ENCODE measurements at regions not wholly inside any gene's neighbourhood (a gene's known extent, or its start where the extent isn't known, plus 50 kb on each side); places are given as distances from the start of the nearest gene placed in this dataset.

- TF ChIP-seq REST (tag by site-specific recombination; IDR thresholded peaks at IDR 0.05) (no peak), GLIS2 (tag by site-specific recombination; IDR thresholded peaks at IDR 0.05) (peak; percentile 56)
Measured at GRCh38 chr12:132432721-132433577, 57.0 kb upstream of the FBRSL1 start (continued).

- Histone ChIP-seq H3K4me1 (ENCODE audit: control insufficient read depth, insufficient read depth, low read length) (0 out of 2 replicates have a peak, but pooled peaks cover 6% of the 10 kb centered on the region), H3K9me3 (ENCODE audit: control insufficient read depth, insufficient read depth, low read depth, low read length) (no peaks in the 10 kb centered on the region), H3K27ac (ENCODE audit: extremely low read depth, low read depth, low read length) (no peak overlapping the region), H3K4me3 (ENCODE audit: low read depth, low read length) (no peak overlapping the region), H3K36me3 (ENCODE audit: control insufficient read depth in 2 of 2, insufficient read depth in 1 of 2, low read length in 2 of 2) (no peaks in the 10 kb centered on the region)
- no peak for TF ChIP-seq ZNF121 (tag by site-specific recombination; IDR thresholded peaks at IDR 0.05)
- no peak for TF ChIP-seq ZNF112 (tag by site-specific recombination; IDR thresholded peaks at IDR 0.05)
- TF ChIP-seq ZNF580 (tag by site-specific recombination; IDR thresholded peaks at IDR 0.05): no peak
- TF ChIP-seq ZNF521 (tag by site-specific recombination; IDR thresholded peaks at IDR 0.05): no peak
- TF ChIP-seq ZNF624 (tag by site-specific recombination; IDR thresholded peaks at IDR 0.05): no peak
- no peak for TF ChIP-seq ZFHX2 (tag by site-specific recombination; conservative IDR thresholded peaks at IDR 0.05)
- ChIA-PET CTCF (interaction anchor here (0.6 kb wide), 1 partner anchor 122 kb away, joined by 3 read pairs; no protein-coding TSS in a partner anchor), POLR2A (no interaction called here)
Measured at GRCh38 chr12:132432126-132432705, 57.7 kb upstream of the FBRSL1 start.

GRCh38 chr12:132430838-132431774, 58.8 kb upstream of the FBRSL1 start:
- CTCF ChIA-PET: interaction anchor here (1.1 to 1.4 kb wide), 2 partner anchors 16 to 71 kb away, joined by 3 read pairs; no protein-coding TSS in a partner anchor
- H3K9me3 ChIP-seq (ENCODE audit: control insufficient read depth, insufficient read depth, low read depth, low read length): no peaks in the 10 kb centered on the region
- H3K4me1 ChIP-seq (ENCODE audit: control insufficient read depth, insufficient read depth, low read length): 0 out of 2 replicates have a peak, but pooled peaks cover 6% of the 10 kb centered on the region
- TF ChIP-seq ZNF423 (tag by site-specific recombination; IDR thresholded peaks at IDR 0.05): no peak
- TF ChIP-seq ZNF664 (tag by site-specific recombination; IDR thresholded peaks at IDR 0.05): no peak
- TF ChIP-seq SP2 (tag by site-specific recombination; IDR thresholded peaks at IDR 0.05): no peak
- no peak for TF ChIP-seq ZNF26 (tag by site-specific recombination; IDR thresholded peaks at IDR 0.05)
- no peak for TF ChIP-seq ZNF544 (tag by site-specific recombination; IDR thresholded peaks at IDR 0.05)
- no peak for TF ChIP-seq AEBP2 (tag by site-specific recombination; IDR thresholded peaks at IDR 0.05; ENCODE audit: borderline replicate concordance)
- no peak for TF ChIP-seq PBX3 (CRISPR knock-in tag; IDR thresholded peaks at IDR 0.05)
- no peak for TF ChIP-seq PRDM4 (tag by site-specific recombination; IDR thresholded peaks at IDR 0.05)
- TF ChIP-seq ZNF560 (tag by site-specific recombination; IDR thresholded peaks at IDR 0.05; ENCODE audit: borderline replicate concordance): no peak
- no peak for TF ChIP-seq SETDB1 (IDR thresholded peaks at IDR 0.05; ENCODE audit: insufficient read length, low read length)
- no peak for TF ChIP-seq SP3 (tag by site-specific recombination; IDR thresholded peaks at IDR 0.05)

More at GRCh38 chr12:132430838-132431774, 58.8 kb upstream of the FBRSL1 start:
- no peaks in the 10 kb centered on the region for H3K36me3 ChIP-seq (ENCODE audit: control insufficient read depth in 2 of 2, insufficient read depth in 1 of 2, low read length in 2 of 2)
- POLR2A ChIA-PET: no interaction called here
- no peak overlapping the region for H3K4me3 ChIP-seq (ENCODE audit: low read depth, low read length)
- H3K27ac ChIP-seq (ENCODE audit: extremely low read depth, low read depth, low read length): no peak overlapping the region

All from HEK293 (cell line).